HG02884 (cell line): ENCODE measurements at regions not wholly inside any gene's neighbourhood (a gene's known extent, or its start where the extent isn't known, plus 50 kb on each side); places are given as distances from the start of the nearest gene placed in this dataset.
"Not testable (repeated sequence)": the region's sequence is repeated elsewhere in the genome, so short reads cannot be mapped to it uniquely, and the experiment has no call there.

Source experiments
- ATAC-seq: cut with Tn5 transposase; IDR thresholded peaks from one replicate; pipeline ENCODE4 v1.9.1; 2021; ENCODE audit warnings: mild to moderate bottlenecking, moderate library complexity; ENCODE audit not compliant: unreplicated experiment

GRCh38 chr5:62199792-62200716 is 106.0 kb upstream of the KIF2A start:
- no peak for ATAC-seq

- no peak for ATAC-seq
Measured at GRCh38 chr5:62206150-62206829, 99.7 kb upstream of the KIF2A start.

- ATAC-seq, result no peak
Measured at GRCh38 chr5:62208218-62208852, 97.7 kb upstream of the KIF2A start.

GRCh38 chr5:62211405-62211804 is 94.6 kb upstream of the KIF2A start:
- ATAC-seq, result no peak

GRCh38 chr5:62212648-62213047 is 93.4 kb upstream of the KIF2A start:
- no peak for ATAC-seq

GRCh38 chr5:62214701-62215100 is 91.3 kb upstream of the KIF2A start:
- ATAC-seq, result no peak

- ATAC-seq, result not testable (repeated sequence)
Measured at GRCh38 chr5:62216603-62217002, 89.4 kb upstream of the KIF2A start.

GRCh38 chr5:62217095-62217494 is 88.9 kb upstream of the KIF2A start:
- not testable (repeated sequence) for ATAC-seq

GRCh38 chr5:62218860-62219259 is 87.1 kb upstream of the KIF2A start:
- ATAC-seq, result not testable (repeated sequence)

GRCh38 chr5:62221881-62222280 is 84.1 kb upstream of the KIF2A start:
- not testable (repeated sequence) for ATAC-seq

- ATAC-seq, result not testable (repeated sequence)
Measured at GRCh38 chr5:62222305-62222704, 83.7 kb upstream of the KIF2A start.

- peak; percentile 93 for ATAC-seq
Measured at GRCh38 chr5:62223312-62223670, 82.7 kb upstream of the KIF2A start.

- not testable (repeated sequence) for ATAC-seq
Measured at GRCh38 chr5:62224987-62225601, 80.9 kb upstream of the KIF2A start.

- ATAC-seq, result not testable (repeated sequence)
Measured at GRCh38 chr5:62230876-62231388, 75.1 kb upstream of the KIF2A start.

GRCh38 chr5:62231576-62231975 is 74.4 kb upstream of the KIF2A start:
- no peak for ATAC-seq

- not testable (repeated sequence) for ATAC-seq
Measured at GRCh38 chr5:62232218-62232617, 73.8 kb upstream of the KIF2A start.

- ATAC-seq, result peak; percentile 65
Measured at GRCh38 chr5:62233083-62234046, 72.6 kb upstream of the KIF2A start.

- peak; percentile 40 for ATAC-seq
Measured at GRCh38 chr5:62236593-62236992, 69.4 kb upstream of the KIF2A start.

- not testable (repeated sequence) for ATAC-seq
Measured at GRCh38 chr5:62237944-62238343, 68.1 kb upstream of the KIF2A start.

GRCh38 chr5:62238584-62238983 is 67.4 kb upstream of the KIF2A start:
- not testable (repeated sequence) for ATAC-seq
